ENCODE measurements at regions not wholly inside any gene's neighbourhood (a gene's known extent, or its start where the extent isn't known, plus 50 kb on each side); places are given as distances from the start of the nearest gene placed in this dataset.

DNA sequence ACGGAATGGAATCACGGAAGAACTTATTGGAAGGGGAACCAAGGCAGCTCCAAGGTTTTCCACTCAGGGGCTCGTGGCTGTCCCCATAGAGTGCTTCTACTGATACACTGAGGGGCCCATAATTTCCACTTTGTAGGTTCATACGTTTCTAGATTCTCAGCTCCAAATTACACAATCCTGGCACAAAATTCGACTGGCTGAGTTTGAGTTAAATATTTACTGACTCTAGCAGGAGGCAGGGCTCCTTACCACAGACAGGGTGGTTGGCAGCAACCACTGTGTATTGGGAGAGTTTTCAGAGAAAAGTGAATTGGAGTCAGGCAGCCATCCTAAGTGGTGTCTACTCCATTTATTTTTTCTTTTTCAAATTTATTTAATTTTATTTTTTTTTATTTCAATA, 55.4 kb upstream of the SEC61G start (continued):
- TF ChIP-seq SMC3 (IDR thresholded peaks at IDR 0.05; ENCODE audit: low read depth, low read length) = no peak
- TF ChIP-seq MAFK (IDR thresholded peaks at IDR 0.05; ENCODE audit: low read depth, low read length) = no peak

GRCh38 chr7:54817152-54817551, 58.1 kb upstream of the SEC61G start:
- no peak overlapping the region for H2AFZ ChIP-seq (replicated peaks; ENCODE audit: low read length, poor library complexity)
- H3K9me3 ChIP-seq (ENCODE audit: control insufficient read depth, insufficient read depth, low read length) = no peaks in the 10 kb centered on the region
- H3K4me1 ChIP-seq (ENCODE audit: control insufficient read depth, insufficient read depth, low read length) = peaks cover 6% of the 10 kb centered on the region
- no peak overlapping the region for H3K27ac ChIP-seq (ENCODE audit: insufficient read depth, low read length)
- no peak for TF ChIP-seq RCOR1 (IDR thresholded peaks at IDR 0.05; ENCODE audit: insufficient replicate concordance, low read length)
- no peak for TF ChIP-seq FOS (IDR thresholded peaks at IDR 0.05; ENCODE audit: low read depth, low read length)
- no peak for TF ChIP-seq BHLHE40 (IDR thresholded peaks at IDR 0.05; ENCODE audit: low read depth, low read length)
- no peak for TF ChIP-seq RAD21 (IDR thresholded peaks at IDR 0.05; ENCODE audit: low read length)
- TF ChIP-seq SMC3 (IDR thresholded peaks at IDR 0.05; ENCODE audit: low read depth, low read length) = no peak
- no peak for TF ChIP-seq CHD1 (IDR thresholded peaks at IDR 0.05; ENCODE audit: low read depth, low read length)
- TF ChIP-seq MAZ (IDR thresholded peaks at IDR 0.05; ENCODE audit: borderline replicate concordance, low read depth, low read length) = no peak
- TF ChIP-seq, protein P1, sequence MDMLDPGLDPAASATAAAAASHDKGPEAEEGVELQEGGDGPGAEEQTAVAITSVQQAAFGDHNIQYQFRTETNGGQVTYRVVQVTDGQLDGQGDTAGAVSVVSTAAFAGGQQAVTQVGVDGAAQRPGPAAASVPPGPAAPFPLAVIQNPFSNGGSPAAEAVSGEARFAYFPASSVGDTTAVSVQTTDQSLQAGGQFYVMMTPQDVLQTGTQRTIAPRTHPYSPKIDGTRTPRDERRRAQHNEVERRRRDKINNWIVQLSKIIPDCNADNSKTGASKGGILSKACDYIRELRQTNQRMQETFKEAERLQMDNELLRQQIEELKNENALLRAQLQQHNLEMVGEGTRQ (IDR thresholded peaks at IDR 0.05; ENCODE audit: low read depth, low read length) = no peak
- no peak for TF ChIP-seq RFX5 (IDR thresholded peaks at IDR 0.05; ENCODE audit: low read depth, low read length)
- no peaks in the 10 kb centered on the region for H3K27me3 ChIP-seq (ENCODE audit: control insufficient read depth, insufficient read depth, low read length)
- no peak overlapping the region for H3K4me3 ChIP-seq (ENCODE audit: insufficient read depth, low read depth, low read length)
- no peaks in the 10 kb centered on the region for H3K36me3 ChIP-seq (ENCODE audit: control insufficient read depth, insufficient read depth, low read length)
- H2BK20ac ChIP-seq (ENCODE audit: low read depth, low read length) = no peak overlapping the region
- intact Hi-C loops (cut with micrococcal nuclease) = no loop called here
- BruUV-seq (replicated peaks) = no TSS peak
- H2AK9ac ChIP-seq (replicated peaks; ENCODE audit: low read depth, low read length, poor library complexity) = no peak overlapping the region
- POLR2A ChIA-PET (ENCODE audit: unreplicated experiment) = no interaction called here
- H4K91ac ChIP-seq (ENCODE audit: insufficient read depth, low read depth, low read length) = no peak overlapping the region
- H3K4ac ChIP-seq (ENCODE audit: low read depth, low read length) = no peak overlapping the region
- H4K20me1 ChIP-seq (ENCODE audit: insufficient read depth, low read length) = no peaks in the 10 kb centered on the region
- no peak for ATAC-seq (ENCODE audit: low read depth)
- H4K8ac ChIP-seq (ENCODE audit: low read depth in 2 of 2, low read length in 2 of 2) = no peak overlapping the region
- no peaks in the 10 kb centered on the region for H3K79me1 ChIP-seq (ENCODE audit: low read depth in 1 of 2, low read length in 2 of 2)
- CTCF ChIA-PET = interaction anchor here (0.7 kb wide), 1 partner anchor 10 kb away, joined by 3 read pairs; no protein-coding TSS in a partner anchor
- no peak overlapping the region for H3K14ac ChIP-seq (replicated peaks; ENCODE audit: low read depth, low read length)
- no peak overlapping the region for H3K23ac ChIP-seq (ENCODE audit: low read depth, low read length)
- no peak overlapping the region for H3K56ac ChIP-seq (ENCODE audit: extremely low read depth, insufficient read depth, low read length)
- in situ Hi-C loops (cut with MboI; ENCODE audit: low sequenced_read_pairs) = no loop called here
- no peak overlapping the region for H2AK5ac ChIP-seq (ENCODE audit: low read depth, low read length)
- no peak overlapping the region for H3K4me2 ChIP-seq (ENCODE audit: low read depth, low read length)
- 80% methylated on average over 2 of the region's 5 CpGs; no CpG with 5 or more reads in 1 of the 2 experiments for WGBS, 2 experiments (ENCODE audit: extremely low coverage in 2 of 2, insufficient read length in 1 of 2)
- no peak overlapping the region for H2BK120ac ChIP-seq (ENCODE audit: low read depth, low read length)
- no peak overlapping the region for H2BK5ac ChIP-seq (ENCODE audit: low read depth, low read length, poor library complexity, severe bottlenecking)
- no peak for DNase-seq
- H2BK15ac ChIP-seq (ENCODE audit: low read depth, low read length) = no peak overlapping the region
- dilution Hi-C loops (cut with HindIII; ENCODE audit: low sequenced_read_pairs, unreplicated experiment) = no loop called here
- H3K18ac ChIP-seq (ENCODE audit: low read depth, low read length) = no peak overlapping the region
- H4K5ac ChIP-seq (ENCODE audit: low read depth, low read length) = no peak overlapping the region
- H3K9ac ChIP-seq (ENCODE audit: low read depth, low read length) = no peak overlapping the region
- no peaks in the 10 kb centered on the region for H3K9me1 ChIP-seq (ENCODE audit: insufficient read depth, low read length)

All from IMR-90 (cell line).